ENCODE measurements at regions not wholly inside any gene's neighbourhood (a gene's known extent, or its start where the extent isn't known, plus 50 kb on each side); places are given as distances from the start of the nearest gene placed in this dataset.
"Not testable (repeated sequence)": the region's sequence is repeated elsewhere in the genome, so short reads cannot be mapped to it uniquely, and the experiment has no call there.

- Histone ChIP-seq H3K27me3 (ENCODE audit: control insufficient read depth, insufficient read depth, low read length) (no peaks in the 10 kb centered on the region), H3K36me3 (ENCODE audit: control insufficient read depth, insufficient read depth, low read length) (no peaks in the 10 kb centered on the region), H3K4me3 (ENCODE audit: low read depth, low read length) (no peak overlapping the region)
- no peak for FAIRE-seq
- no peak for TF ChIP-seq CTCF (IDR thresholded peaks at IDR 0.05; ENCODE audit: insufficient read depth, low read length, severe bottlenecking)
- no peak for DNase-seq (ENCODE audit: low read depth)
Observed at GRCh38 chr5:155826611-155827507, 500.1 kb upstream of the SGCD start.

GRCh38 chr5:155827508-155827815 lies 499.5 kb upstream of the SGCD start:
- DNase-seq (ENCODE audit: low read depth); H3K4me3 ChIP-seq (ENCODE audit: low read depth, low read length); H3K27me3 ChIP-seq (ENCODE audit: control insufficient read depth, insufficient read depth, low read length); H3K36me3 ChIP-seq (ENCODE audit: control insufficient read depth, insufficient read depth, low read length); FAIRE-seq: not testable (repeated sequence)

- FAIRE-seq (no peak), DNase-seq (ENCODE audit: low read depth) (no peak)
- H3K36me3 ChIP-seq (ENCODE audit: control insufficient read depth, insufficient read depth, low read length) = no peaks in the 10 kb centered on the region
- H3K27me3 ChIP-seq (ENCODE audit: control insufficient read depth, insufficient read depth, low read length) = no peaks in the 10 kb centered on the region
- no peak overlapping the region for H3K4me3 ChIP-seq (ENCODE audit: low read depth, low read length)
- TF ChIP-seq CTCF (IDR thresholded peaks at IDR 0.05; ENCODE audit: insufficient read depth, low read length, severe bottlenecking) = no peak
Observed at GRCh38 chr5:155827949-155828348, 499.0 kb upstream of the SGCD start.

- no peaks in the 10 kb centered on the region for H3K36me3 ChIP-seq (ENCODE audit: control insufficient read depth, insufficient read depth, low read length)
- TF ChIP-seq CTCF (IDR thresholded peaks at IDR 0.05; ENCODE audit: insufficient read depth, low read length, severe bottlenecking) = no peak
- no peaks in the 10 kb centered on the region for H3K27me3 ChIP-seq (ENCODE audit: control insufficient read depth, insufficient read depth, low read length)
- FAIRE-seq (no peak), DNase-seq (ENCODE audit: low read depth) (no peak)
- H3K4me3 ChIP-seq (ENCODE audit: low read depth, low read length) = no peak overlapping the region
Observed at GRCh38 chr5:155831491-155831890, 495.5 kb upstream of the SGCD start.

- Histone ChIP-seq H3K27me3 (ENCODE audit: control insufficient read depth, insufficient read depth, low read length) (no peaks in the 10 kb centered on the region), H3K4me3 (ENCODE audit: low read depth, low read length) (no peak overlapping the region), H3K36me3 (ENCODE audit: control insufficient read depth, insufficient read depth, low read length) (no peaks in the 10 kb centered on the region)
- TF ChIP-seq CTCF (IDR thresholded peaks at IDR 0.05; ENCODE audit: insufficient read depth, low read length, severe bottlenecking) = no peak
- DNase-seq (ENCODE audit: low read depth) (no peak), FAIRE-seq (no peak)
Observed at GRCh38 chr5:155833287-155833686, 493.7 kb upstream of the SGCD start.

- no peak for TF ChIP-seq CTCF (IDR thresholded peaks at IDR 0.05; ENCODE audit: insufficient read depth, low read length, severe bottlenecking)
- FAIRE-seq (no peak), DNase-seq (ENCODE audit: low read depth) (no peak)
- H3K27me3 ChIP-seq (ENCODE audit: control insufficient read depth, insufficient read depth, low read length) = no peaks in the 10 kb centered on the region
- no peaks in the 10 kb centered on the region for H3K36me3 ChIP-seq (ENCODE audit: control insufficient read depth, insufficient read depth, low read length)
- H3K4me3 ChIP-seq (ENCODE audit: low read depth, low read length) = no peak overlapping the region
Observed at GRCh38 chr5:155834271-155834975, 492.5 kb upstream of the SGCD start.

Data from bronchial epithelial cell (primary cell).